Pulmonary artery endothelial cell (primary cell): ENCODE measurements at regions not wholly inside any gene's neighbourhood (a gene's known extent, or its start where the extent isn't known, plus 50 kb on each side); places are given as distances from the start of the nearest gene placed in this dataset.

ENCODE experiments used
- DNase-seq: peaks from one replicate; pipeline ENCODE4 v3.0.0-alpha.2; 2011; ENCODE audit warnings: low read depth, low spot score

DNA sequence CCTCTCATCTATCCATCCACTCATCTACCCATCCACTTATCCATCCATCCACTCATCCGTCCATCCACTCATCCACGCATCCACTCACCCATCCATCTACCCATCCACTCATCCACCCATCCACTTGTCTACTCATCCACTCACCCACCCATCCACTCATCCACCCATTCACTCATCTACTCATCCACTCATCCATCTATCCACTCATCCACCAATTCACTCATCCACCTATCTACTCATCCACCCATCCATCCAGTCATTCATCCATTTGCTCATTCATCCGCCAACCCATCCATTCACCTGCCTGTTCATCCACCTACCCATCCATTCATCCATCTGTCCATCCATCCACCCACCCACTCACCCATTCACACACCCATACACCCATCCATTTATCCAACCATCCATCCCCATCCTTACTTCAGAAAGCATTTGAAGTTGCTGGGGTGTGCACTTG lies 329.6 kb downstream of the SEC14L1 start:
- DNase-seq = no peak

DNA sequence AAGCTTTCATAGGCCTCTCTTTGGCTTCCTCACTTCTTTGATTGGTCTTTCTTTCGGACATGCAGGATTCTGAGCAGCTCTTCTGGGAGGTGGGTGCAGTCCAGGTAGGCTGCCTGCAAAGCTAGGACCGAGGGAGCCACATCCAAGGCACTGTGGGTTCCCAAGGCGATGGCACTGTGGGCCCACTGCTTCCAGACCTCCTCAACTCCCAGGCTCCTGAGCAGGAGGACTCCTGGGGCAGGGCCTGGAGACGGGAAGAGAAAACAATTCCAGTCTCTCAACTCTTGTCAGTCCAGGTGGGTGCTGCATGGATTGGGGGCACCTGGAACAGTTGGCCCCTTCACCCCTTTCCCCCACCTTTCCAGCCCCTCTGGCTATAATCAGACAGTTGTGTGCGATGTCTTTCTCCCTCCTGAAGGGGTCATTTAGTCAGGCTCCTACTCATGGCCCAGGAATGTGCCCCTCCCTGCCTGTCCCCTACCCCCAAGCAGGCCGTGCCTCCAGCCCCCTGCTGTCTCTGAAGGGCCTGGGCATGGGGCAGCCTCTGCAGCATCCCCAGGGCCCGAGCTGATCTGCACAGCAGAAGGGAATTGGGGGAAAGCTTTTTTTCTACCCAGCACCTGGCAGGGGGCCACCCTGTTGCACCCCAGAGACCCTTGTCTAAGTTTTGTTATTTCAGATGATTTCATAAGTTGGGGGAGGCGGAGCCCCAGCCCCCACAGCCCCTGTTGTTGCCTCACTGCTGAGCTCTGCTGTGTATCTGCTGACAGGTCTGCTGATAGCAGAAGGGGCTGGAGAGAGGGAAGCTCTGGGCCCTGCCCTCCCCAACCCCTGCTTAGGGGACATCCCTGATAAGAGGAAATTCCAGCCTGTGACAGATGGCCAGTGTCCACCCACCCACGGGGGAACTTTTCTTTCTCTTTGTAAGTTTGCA lies 330.3 kb downstream of the SEC14L1 start:
- DNase-seq = no peak

- no peak for DNase-seq
Observed at GRCh38 chr17:77471984-77472461, 331.3 kb downstream of the SEC14L1 start.

- DNase-seq = no peak
Observed at GRCh38 chr17:77472468-77473310, 331.9 kb downstream of the SEC14L1 start.

GRCh38 chr17:77473615-77474226 lies 333.0 kb downstream of the SEC14L1 start:
- DNase-seq = no peak

- no peak for DNase-seq
Observed at GRCh38 chr17:77474292-77474988, 333.7 kb downstream of the SEC14L1 start.

GRCh38 chr17:77475016-77475976 lies 334.5 kb downstream of the SEC14L1 start:
- no peak for DNase-seq

- no peak for DNase-seq
Observed at GRCh38 chr17:77476006-77476405, 335.2 kb downstream of the SEC14L1 start.

DNA sequence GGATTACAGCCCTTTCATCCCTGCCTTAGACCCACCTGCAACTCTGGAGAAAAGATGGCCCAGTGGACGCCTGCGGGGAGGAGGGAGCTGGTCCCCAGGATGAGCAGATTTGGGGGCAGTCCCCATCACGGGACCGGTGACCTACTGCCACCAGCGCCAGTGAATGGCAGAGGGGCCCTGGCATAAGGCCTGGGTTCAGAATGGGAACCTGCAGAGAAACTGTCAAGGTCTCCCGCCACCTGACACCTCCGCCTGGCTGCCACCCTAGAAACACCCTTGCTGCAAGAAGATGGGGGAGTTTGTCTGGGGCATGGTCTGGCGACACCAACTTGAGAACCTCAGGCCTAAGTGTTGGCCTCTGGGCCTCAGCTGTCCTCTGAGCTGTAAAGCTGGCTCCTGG lies 335.7 kb downstream of the SEC14L1 start:
- no peak for DNase-seq

GRCh38 chr17:77476931-77477805 lies 336.4 kb downstream of the SEC14L1 start:
- peak; percentile 33 for DNase-seq

DNA sequence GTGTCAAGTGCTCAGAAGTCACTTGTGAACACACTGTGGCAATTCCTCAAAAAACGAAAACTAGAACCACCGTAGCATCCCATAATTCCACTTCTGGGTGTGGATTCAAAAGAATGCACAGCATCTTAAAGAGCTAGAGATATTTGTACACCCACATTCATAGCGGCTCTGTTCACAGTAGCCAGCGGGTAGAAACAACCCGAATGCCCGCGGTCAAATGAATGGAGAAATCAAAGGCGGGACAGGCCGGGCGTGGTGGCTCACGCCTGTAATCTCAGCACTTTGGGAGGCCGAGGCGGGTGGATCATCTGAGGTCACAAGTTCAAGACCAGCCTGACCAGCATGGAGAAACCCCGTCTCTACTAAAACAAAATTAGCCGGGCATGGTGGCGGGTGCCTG lies 337.5 kb downstream of the SEC14L1 start:
- DNase-seq = no peak

DNA sequence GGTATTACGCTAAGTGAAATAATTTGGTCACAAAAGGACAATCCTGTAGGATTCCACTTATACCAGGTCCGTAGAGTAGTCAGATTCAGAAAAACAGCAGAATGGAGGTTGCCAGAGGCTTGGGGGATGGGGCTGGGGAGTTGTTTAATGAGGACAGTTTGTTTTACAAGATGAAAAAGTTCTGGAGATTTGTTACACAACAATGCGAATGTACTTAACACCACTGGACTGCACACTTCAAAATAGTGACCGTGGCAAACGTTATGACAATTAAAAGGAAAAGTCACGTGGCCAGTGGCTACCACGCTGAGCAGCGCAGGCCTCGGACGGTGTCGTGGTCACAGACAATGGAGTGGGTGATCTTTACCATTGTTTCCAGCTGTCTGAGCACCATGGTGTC lies 338.1 kb downstream of the SEC14L1 start:
- DNase-seq = no peak

DNA sequence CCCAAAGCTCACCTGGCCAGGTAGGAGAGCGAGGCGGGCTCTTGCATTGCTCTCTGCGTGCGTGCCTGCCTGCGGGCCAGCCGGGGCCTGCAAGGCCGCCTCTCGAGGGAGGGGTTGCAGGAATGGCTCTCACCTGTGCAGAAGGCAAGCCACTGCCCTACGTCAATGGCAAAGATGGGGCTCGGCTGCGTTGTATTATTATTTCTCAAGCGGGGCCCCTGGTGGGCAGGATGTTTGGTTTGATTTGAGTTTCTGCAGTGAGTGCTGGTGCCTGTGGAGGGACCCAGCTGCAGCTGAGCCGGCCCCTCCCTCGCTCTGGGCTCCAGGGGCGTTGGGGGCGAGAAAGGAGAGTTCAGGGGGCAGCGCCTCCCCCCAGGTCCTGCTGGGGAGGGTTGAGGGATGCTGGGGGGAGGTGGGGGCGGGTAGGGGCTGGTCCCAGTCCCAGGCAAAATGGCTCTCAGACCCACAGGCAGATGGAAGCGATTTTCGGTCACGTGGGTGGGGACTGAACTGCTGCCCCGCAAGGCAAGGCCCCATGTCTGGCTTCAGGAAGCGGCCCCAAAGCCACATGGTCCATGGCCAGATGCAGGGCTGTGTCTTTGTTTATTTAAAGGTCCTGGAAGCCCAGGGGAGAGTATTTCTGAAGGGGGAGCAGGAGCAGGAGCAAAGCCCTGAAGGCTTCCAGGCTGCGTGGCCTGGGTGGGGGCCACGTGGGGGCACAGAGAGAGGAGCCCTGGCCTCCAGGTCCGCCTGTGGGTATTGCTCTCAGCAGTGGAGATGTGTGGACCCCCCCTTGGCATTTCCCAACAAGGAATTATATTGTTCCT lies 338.8 kb downstream of the SEC14L1 start:
- no peak for DNase-seq

DNA sequence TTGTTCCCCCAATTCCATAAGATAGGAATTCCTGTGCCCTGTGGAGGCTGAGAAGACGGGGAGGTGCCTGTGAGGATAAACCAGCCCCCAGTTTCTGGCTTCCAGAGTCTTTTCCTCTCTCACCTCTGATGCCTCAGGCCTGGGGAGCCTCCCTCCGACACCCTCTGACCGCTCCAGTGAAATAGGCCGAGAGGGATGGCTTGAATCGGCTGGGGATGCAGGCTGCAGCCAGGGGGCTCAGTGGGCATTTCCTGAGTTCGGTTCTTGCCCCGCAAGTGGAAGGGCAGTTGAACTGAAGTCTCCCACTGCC lies 339.4 kb downstream of the SEC14L1 start:
- DNase-seq = no peak

GRCh38 chr17:77480509-77481215 lies 339.9 kb downstream of the SEC14L1 start:
- no peak for DNase-seq

DNA sequence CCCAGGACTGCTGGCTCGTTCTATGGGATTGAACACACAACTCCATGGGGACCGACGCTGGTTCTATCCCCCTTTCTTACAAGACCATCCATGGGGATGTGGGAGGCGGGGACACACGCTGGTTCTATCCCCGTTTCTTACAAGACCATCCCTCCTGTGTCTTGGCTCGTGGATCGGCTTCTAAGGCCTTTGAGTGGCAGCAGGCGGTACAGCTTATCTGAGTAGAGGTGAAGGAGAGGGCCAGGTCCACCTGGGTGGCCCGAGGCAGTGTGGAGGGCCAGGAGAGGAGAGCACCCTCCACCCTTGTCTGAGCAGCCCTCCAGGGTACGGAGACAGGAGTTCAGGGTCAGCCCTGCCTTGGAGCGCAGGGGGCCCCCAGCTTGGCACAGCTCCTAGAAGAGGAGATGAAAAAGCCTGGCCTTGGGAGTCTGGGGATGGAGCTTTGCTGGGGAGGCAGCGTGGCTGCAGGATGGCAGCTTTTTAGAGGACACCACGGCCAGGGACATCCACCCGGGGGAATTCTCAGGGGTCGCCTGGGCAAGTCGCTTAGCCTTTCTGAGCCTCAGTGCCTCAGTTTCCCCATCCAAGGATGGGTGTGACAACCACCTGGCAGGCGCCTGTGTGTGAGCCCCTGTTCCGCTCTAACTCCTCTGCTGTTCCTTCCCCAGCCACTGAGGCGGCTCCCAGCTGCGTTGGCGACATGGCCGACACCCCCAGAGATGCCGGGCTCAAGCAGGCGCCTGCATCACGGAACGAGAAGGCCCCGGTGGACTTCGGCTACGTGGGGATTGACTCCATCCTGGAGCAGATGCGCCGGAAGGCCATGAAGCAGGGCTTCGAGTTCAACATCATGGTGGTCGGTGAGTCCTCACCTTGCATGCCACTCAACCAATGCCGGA lies 341.0 kb downstream of the SEC14L1 start:
- DNase-seq = no peak
